H1 (cell line): ENCODE measurements at regions not wholly inside any gene's neighbourhood (a gene's known extent, or its start where the extent isn't known, plus 50 kb on each side); places are given as distances from the start of the nearest gene placed in this dataset.

Experiments used
- CTCF ChIA-PET: fragments of 300-600 bp; sonication (Branson Sonifier 250); formaldehyde crosslinking; loops from one replicate; lab custom pipeline; 2021; ENCODE audit not compliant: partially characterized antibody; lab: Charles Lee
- POLR2A ChIA-PET: fragments of 300-600 bp; sonication (Branson Sonifier 250); formaldehyde crosslinking; loops from one replicate; lab custom pipeline; 2021; ENCODE audit warnings: inconsistent platforms; ENCODE audit not compliant: partially characterized antibody; lab: Charles Lee
- DNase-seq, 2 experiments: peaks; one replicate each; pipeline versions ENCODE4 v3.0.0 to v3.0.0-alpha.2; 2010 to 2022; ENCODE audit warnings: low spot score in 2 of 2, low read depth in 1 of 2, mixed read lengths in 1 of 2
- FAIRE-seq: peaks from 2 replicates; lab custom pipeline; 2011; peaks lifted over from hg19 to GRCh38; lab: Jason Lieb, UNC
- H2AFZ ChIP-seq: 2 replicates; pipeline ENCODE4 v1.8.1; 2012; ENCODE audit warnings: low read length, inconsistent platforms
- H2AK5ac ChIP-seq: 2 replicates; pipeline ENCODE4 v1.6.1; 2013; ENCODE audit warnings: low read depth, low read length
- H2BK120ac ChIP-seq: replicated peaks from 2 replicates; pipeline ENCODE3; 2013; ENCODE audit warnings: low read depth, low read length, inconsistent platforms
- H2BK12ac ChIP-seq: 2 replicates; pipeline ENCODE4 v1.6.1; 2013; ENCODE audit warnings: low read depth, low read length
- H2BK15ac ChIP-seq: 2 replicates; pipeline ENCODE4 v1.6.1; 2013; ENCODE audit warnings: low read length
- H2BK20ac ChIP-seq: 2 replicates; pipeline ENCODE4 v1.6.1; 2013; ENCODE audit warnings: low read length
- H2BK5ac ChIP-seq: 2 replicates; pipeline ENCODE4 v1.6.1; 2013; ENCODE audit warnings: low read depth, low read length
- H3K14ac ChIP-seq: 2 replicates; pipeline ENCODE4 v1.6.1; 2013; ENCODE audit warnings: inconsistent platforms; ENCODE audit not compliant: insufficient read length
- H3K18ac ChIP-seq: 2 replicates; pipeline ENCODE4 v1.6.1; 2013; ENCODE audit warnings: low read length; ENCODE audit errors: extremely low read depth
- H3K23ac ChIP-seq: 2 replicates; pipeline ENCODE4 v1.6.1; 2013; ENCODE audit warnings: inconsistent platforms; ENCODE audit not compliant: insufficient read length
- H3K23me2 ChIP-seq: 2 replicates; pipeline ENCODE4 v1.6.1; 2013; ENCODE audit warnings: low read depth, low read length
- H3K27ac ChIP-seq: 2 replicates; pipeline ENCODE4 v1.6.1; 2011; ENCODE audit warnings: low read depth, low read length, inconsistent platforms
- H3K27me3 ChIP-seq, 4 experiments: replicated peaks in 1 of 4; 1 replicate in 1 of 4; 2 replicates in 3 of 4; pipeline versions ENCODE4 v1.6.1 to v1.8.1; 2011 to 2013; ENCODE audit warnings: low read length in 3 of 4, mild to moderate bottlenecking in 3 of 4, inconsistent platforms in 2 of 4, mixed read lengths in 2 of 4, moderate library complexity in 1 of 4; ENCODE audit not compliant: control insufficient read depth in 3 of 4, insufficient read depth in 3 of 4; ENCODE audit errors: extremely low read depth in 1 of 4
- H3K36me3 ChIP-seq, 4 experiments: 2 replicates each; pipeline versions ENCODE4 v1.6.1 to v1.8.1; 2011 to 2013; ENCODE audit warnings: mild to moderate bottlenecking in 4 of 4, low read length in 3 of 4, moderate library complexity in 2 of 4, control low read depth in 1 of 4, inconsistent platforms in 1 of 4; ENCODE audit not compliant: insufficient read depth in 4 of 4, control insufficient read depth in 2 of 4
- H3K4ac ChIP-seq: replicated peaks from 2 replicates; pipeline ENCODE3; 2013; ENCODE audit warnings: low read length, low read depth, mixed read lengths, inconsistent platforms; ENCODE audit not compliant: insufficient read length
- H3K4me1 ChIP-seq, 4 experiments: replicated peaks in 1 of 4; 1 replicate in 1 of 4; 2 replicates in 3 of 4; pipeline versions ENCODE4 v1.6.1 to v1.8.1; 2011 to 2013; ENCODE audit warnings: low read length in 3 of 4, inconsistent platforms in 2 of 4, mixed read lengths in 1 of 4; ENCODE audit not compliant: insufficient read depth in 4 of 4, control insufficient read depth in 3 of 4
- H3K4me2 ChIP-seq, 2 experiments: 2 replicates each; pipeline versions ENCODE4 v1.6.1 to v1.8.1; 2011 to 2013; ENCODE audit warnings: low read depth in 2 of 2, low read length in 2 of 2, control low read depth in 1 of 2, inconsistent platforms in 1 of 2, mild to moderate bottlenecking in 1 of 2; ENCODE audit not compliant: insufficient read depth in 1 of 2
- H3K4me3 ChIP-seq, 4 experiments: fragments of 200-600, 300-600 bp in 1 of 4; sonication (generic), shearing (Covaris generic), sonication (Bioruptor Twin) in 1 of 4; 2 replicates each; pipeline versions ENCODE4 v1.5.1 to v1.8.1; 2011 to 2016; ENCODE audit warnings: low read length in 4 of 4, low read depth in 3 of 4, control low read depth in 2 of 4, inconsistent platforms in 2 of 4, mild to moderate bottlenecking in 2 of 4, mixed read lengths in 1 of 4, moderate library complexity in 1 of 4; ENCODE audit not compliant: insufficient read depth in 2 of 4; ENCODE audit errors: extremely low read depth in 1 of 4
- H3K56ac ChIP-seq: replicated peaks from 2 replicates; pipeline ENCODE3; 2013; ENCODE audit warnings: low read depth, mild to moderate bottlenecking, mixed read lengths, low read length, inconsistent platforms; ENCODE audit not compliant: insufficient read length
- H3K79me1 ChIP-seq: 2 replicates; pipeline ENCODE4 v1.6.1; 2013; ENCODE audit warnings: low read depth, low read length, control low read depth
- H3K79me2 ChIP-seq, 2 experiments: 2 replicates each; pipeline versions ENCODE4 v1.6.1 to v1.8.1; 2012 to 2013; ENCODE audit warnings: low read length in 2 of 2, mild to moderate bottlenecking in 2 of 2, inconsistent platforms in 1 of 2; ENCODE audit not compliant: insufficient read depth in 2 of 2, control insufficient read depth in 1 of 2
- H3K9ac ChIP-seq, 4 experiments: replicated peaks in 1 of 4; 1 replicate in 1 of 4; 2 replicates in 3 of 4; pipeline versions ENCODE4 v1.6.1 to v1.8.1; 2011 to 2013; ENCODE audit warnings: low read depth in 3 of 4, low read length in 3 of 4, control low read depth in 2 of 4, mild to moderate bottlenecking in 2 of 4, moderate library complexity in 2 of 4, inconsistent platforms in 1 of 4; ENCODE audit errors: extremely low read depth in 1 of 4
- H3K9me3 ChIP-seq, 2 experiments: 2 replicates each; pipeline versions ENCODE4 v1.6.1 to v1.8.1; 2012 to 2013; ENCODE audit warnings: mild to moderate bottlenecking in 2 of 2, moderate library complexity in 2 of 2, control low read depth in 1 of 2, inconsistent platforms in 1 of 2, low read depth in 1 of 2, low read length in 1 of 2, mixed read lengths in 1 of 2; ENCODE audit not compliant: insufficient read depth in 2 of 2
- H4K20me1 ChIP-seq, 2 experiments: replicated peaks in 1 of 2; 2 replicates each; pipeline versions ENCODE3 to v1.8.1; 2011 to 2013; ENCODE audit warnings: inconsistent platforms in 2 of 2, low read length in 2 of 2, mild to moderate bottlenecking in 1 of 2; ENCODE audit not compliant: insufficient read depth in 2 of 2, control insufficient read depth in 1 of 2
- H4K5ac ChIP-seq: 2 replicates; pipeline ENCODE4 v1.6.1; 2013; ENCODE audit warnings: low read length, low read depth, mixed read lengths, inconsistent platforms; ENCODE audit not compliant: insufficient read length
- H4K8ac ChIP-seq: 2 replicates; pipeline ENCODE4 v1.8.0; 2013; ENCODE audit warnings: mild to moderate bottlenecking, moderate library complexity, low read length, inconsistent platforms; ENCODE audit not compliant: insufficient read depth; ENCODE audit errors: extremely low read depth
- H4K91ac ChIP-seq: replicated peaks from 2 replicates; pipeline ENCODE3; 2013; ENCODE audit warnings: low read length, mixed read lengths, inconsistent platforms; ENCODE audit not compliant: insufficient read length
- YY1 ChIP-seq: IDR thresholded peaks from 2 replicates; pipeline ENCODE4 v1.6.1; 2011; ENCODE audit warnings: low read depth, mild to moderate bottlenecking, low read length
- WGBS, 2 experiments: shearing (Covaris generic) in 1 of 2; methylation state at CpG; one replicate each; pipeline versions ENCODE4 v1.1.6 to v1.1.7; 2013 to 2015; ENCODE audit warnings: low lambda C conversion rate in 2 of 2, mixed read lengths in 2 of 2, inconsistent platforms in 1 of 2, low coverage in 1 of 2, missing lambda C conversion rate in 1 of 2; ENCODE audit not compliant: insufficient replicate concordance in 2 of 2, insufficient coverage in 1 of 2, insufficient read length in 1 of 2; ENCODE audit errors: extremely low coverage in 1 of 2, missing lambda C conversion rate in 1 of 2; 5-methylcytosine and 5-hydroxymethylcytosine counted together

- H3K14ac ChIP-seq = no peak overlapping the region
- H3K23ac ChIP-seq = no peak overlapping the region
- H2AK5ac ChIP-seq = no peak overlapping the region
- H2BK120ac ChIP-seq = no peak overlapping the region
- TF ChIP-seq YY1 = no peak
- no peak overlapping the region for H4K8ac ChIP-seq
- H3K79me2 ChIP-seq = no peaks in the 10 kb centered on the region
- H3K79me1 ChIP-seq = no peaks in the 10 kb centered on the region
- H3K36me3 ChIP-seq = no peaks in the 10 kb centered on the region
- CTCF ChIA-PET = interaction anchor here (0.7 kb wide), 1 partner anchor 823 kb away, joined by 3 read pairs; no protein-coding TSS in a partner anchor
- H3K23me2 ChIP-seq = no peaks in the 10 kb centered on the region
- H3K4me2 ChIP-seq = no peak overlapping the region
- H2AFZ ChIP-seq = no peak overlapping the region
- no peak overlapping the region for H3K27ac ChIP-seq
- H4K20me1 ChIP-seq = no peaks in the 10 kb centered on the region
- no peak overlapping the region for H4K91ac ChIP-seq
- H3K9ac ChIP-seq = no peak overlapping the region
- H3K4ac ChIP-seq = no peak overlapping the region
- no peaks in the 10 kb centered on the region for H3K9me3 ChIP-seq
- no peak overlapping the region for H3K56ac ChIP-seq
- H2BK20ac ChIP-seq = no peak overlapping the region
- POLR2A ChIA-PET = no interaction called here
- no peak overlapping the region for H3K18ac ChIP-seq
- H4K5ac ChIP-seq = no peak overlapping the region
- H3K4me1 ChIP-seq = no peaks in the 10 kb centered on the region
- DNase-seq (no peak), FAIRE-seq (no peak)
- H3K27me3 ChIP-seq = no peaks in the 10 kb centered on the region
- no peak overlapping the region for H2BK12ac ChIP-seq
- H2BK15ac ChIP-seq = no peak overlapping the region
- H3K4me3 ChIP-seq = no peak overlapping the region
- H2BK5ac ChIP-seq = no peak overlapping the region
- WGBS, 2 experiments = 94% methylated on average over 2 of the region's 2 CpGs; no CpG with 5 or more reads in 1 of the 2 experiments
Measured at GRCh38 chr2:225763711-225764110, 364.2 kb downstream of the NYAP2 start.
